WTC11 (cell line): ENCODE measurements at regions not wholly inside any gene's neighbourhood (a gene's known extent, or its start where the extent isn't known, plus 50 kb on each side); places are given as distances from the start of the nearest gene placed in this dataset.

ENCODE experiments used
- ATAC-seq: fragments of 200-7000 bp; cut with Tn5 transposase; 2 replicates; pipeline ENCODE4 v1.10.0; 2021; ENCODE audit warnings: mild to moderate bottlenecking, moderate library complexity
- CTCF ChIA-PET: fragments of 300-600 bp; sonication (Branson Sonifier 250); formaldehyde crosslinking; loops from one replicate; lab custom pipeline; 2021; ENCODE audit warnings: antibody characterized with exemption; lab: Charles Lee
- POLR2A ChIA-PET: fragments of 350-600 bp; sonication (Branson Sonifier 250); formaldehyde crosslinking; loops from one replicate; lab custom pipeline; 2021; ENCODE audit warnings: antibody characterized with exemption; lab: Charles Lee
- DNase-seq: peaks from one replicate; pipeline ENCODE4 v3.0.0; 2021; ENCODE audit warnings: low spot score
- H3K27ac Mint-ChIP-seq: 2 replicates; pipeline ENCODE4 v1.8.0; 2021; ENCODE audit warnings: mixed read lengths
- H3K27me3 Mint-ChIP-seq: 2 replicates; pipeline ENCODE4 v1.8.0; 2021; ENCODE audit warnings: low read depth, mild to moderate bottlenecking, moderate library complexity, mixed read lengths
- H3K36me3 Mint-ChIP-seq: 2 replicates; pipeline ENCODE4 v1.8.0; 2021; ENCODE audit warnings: mixed read lengths
- H3K4me1 Mint-ChIP-seq: 2 replicates; pipeline ENCODE4 v1.8.0; 2022; ENCODE audit warnings: mixed read lengths
- H3K4me3 Mint-ChIP-seq: 2 replicates; pipeline ENCODE4 v1.8.0; 2021; ENCODE audit warnings: mild to moderate bottlenecking, moderate library complexity, mixed read lengths
- H3K9me3 Mint-ChIP-seq: 2 replicates; pipeline ENCODE4 v1.8.0; 2021; ENCODE audit warnings: mixed read lengths
- ATF6 ChIP-seq: sonication (generic); formaldehyde crosslinking; IDR thresholded peaks from 2 replicates; pipeline ENCODE4 v1.8.1; 2023; ENCODE audit warnings: mild to moderate bottlenecking, missing genetic modification reagents
- CDX4 ChIP-seq: fragments of 250-450 bp; sonication (Bioruptor Pico); IDR thresholded peaks from 2 replicates; pipeline ENCODE4 v1.9.0; 2021; ENCODE audit warnings: moderate library complexity, mild to moderate bottlenecking, inconsistent platforms, borderline replicate concordance
- ETV6 ChIP-seq: sonication (generic); formaldehyde crosslinking; IDR thresholded peaks from 2 replicates; pipeline ENCODE4 v1.8.1; 2022; ENCODE audit warnings: mild to moderate bottlenecking, missing genetic modification reagents
- KAT7 ChIP-seq: sonication (generic); formaldehyde crosslinking; IDR thresholded peaks from 2 replicates; pipeline ENCODE4 v1.8.1; 2023; ENCODE audit warnings: missing genetic modification reagents, mild to moderate bottlenecking, borderline replicate concordance
- MXD4 ChIP-seq: fragments of 250-450 bp; sonication (Bioruptor Pico); IDR thresholded peaks from 2 replicates; pipeline ENCODE4 v1.8.0; 2021; ENCODE audit warnings: mild to moderate bottlenecking, moderate library complexity, borderline replicate concordance
- MYBL2 ChIP-seq: sonication (generic); formaldehyde crosslinking; IDR thresholded peaks from 2 replicates; pipeline ENCODE4 v1.8.1; 2023; ENCODE audit warnings: mild to moderate bottlenecking, moderate library complexity, missing genetic modification reagents
- PREB ChIP-seq: sonication (generic); formaldehyde crosslinking; IDR thresholded peaks from 2 replicates; pipeline ENCODE4 v1.8.1; 2022; ENCODE audit warnings: mild to moderate bottlenecking, missing genetic modification reagents, moderate library complexity, borderline replicate concordance
- RORB ChIP-seq: fragments of 250-450 bp; sonication (Bioruptor Pico); IDR thresholded peaks from 2 replicates; pipeline ENCODE4 v1.9.0; 2021; ENCODE audit warnings: mild to moderate bottlenecking
- SP1 ChIP-seq: sonication (generic); formaldehyde crosslinking; conservative IDR thresholded peaks from 2 replicates; pipeline ENCODE4 v1.8.1; 2022; ENCODE audit warnings: missing genetic modification reagents
- TCF7 ChIP-seq: sonication (generic); formaldehyde crosslinking; IDR thresholded peaks from 2 replicates; pipeline ENCODE4 v1.8.0; 2022; ENCODE audit warnings: mild to moderate bottlenecking, low read depth, missing genetic modification reagents, moderate library complexity
- TEAD4 ChIP-seq: sonication (generic); formaldehyde crosslinking; IDR thresholded peaks from 2 replicates; pipeline ENCODE4 v1.8.0; 2022; ENCODE audit warnings: mild to moderate bottlenecking, missing genetic modification reagents
- ZNF121 ChIP-seq: sonication (generic); formaldehyde crosslinking; IDR thresholded peaks from 2 replicates; pipeline ENCODE4 v1.8.0; 2023; ENCODE audit warnings: missing genetic modification reagents
- ZNF219 ChIP-seq: sonication (generic); formaldehyde crosslinking; IDR thresholded peaks from 2 replicates; pipeline ENCODE4 v1.8.0; 2023; ENCODE audit warnings: missing genetic modification reagents, mild to moderate bottlenecking, borderline replicate concordance
- ZNF263 ChIP-seq: sonication (generic); formaldehyde crosslinking; IDR thresholded peaks from 2 replicates; pipeline ENCODE4 v1.8.1; 2022; ENCODE audit warnings: low read depth, mild to moderate bottlenecking, moderate library complexity, missing genetic modification reagents
- ZNF317 ChIP-seq: sonication (generic); formaldehyde crosslinking; IDR thresholded peaks from 2 replicates; pipeline ENCODE4 v1.8.1; 2023; ENCODE audit warnings: low read depth, mild to moderate bottlenecking, moderate library complexity, missing genetic modification reagents, borderline replicate concordance
- ZNF425 ChIP-seq: fragments of 250-450 bp; sonication (Bioruptor Pico); conservative IDR thresholded peaks from 2 replicates; pipeline ENCODE4 v1.9.0; 2021; ENCODE audit warnings: mild to moderate bottlenecking

- Mint-ChIP-seq H3K27me3 (peaks cover 87% of the 10 kb centered on the region), H3K27ac (no peak overlapping the region), H3K4me1 (peaks cover 2% of the 10 kb centered on the region; the same call in 1 of the 2 replicates), H3K4me3 (no peak overlapping the region), H3K9me3 (peaks cover 7% of the 10 kb centered on the region), H3K36me3 (peaks cover 4% of the 10 kb centered on the region; the same call in 1 of the 2 replicates)
- ChIA-PET POLR2A (no interaction called here), CTCF (no interaction called here)
- ATAC-seq (no peak), DNase-seq (no peak)
- TF ChIP-seq ZNF317 (CRISPR knock-in tag) (no peak), ZNF219 (CRISPR knock-in tag) (no peak), SP1 (no peak), ZNF425 (CRISPR knock-in tag) (no peak), MXD4 (CRISPR knock-in tag) (no peak), ETV6 (CRISPR knock-in tag) (no peak), TCF7 (no peak), PREB (CRISPR knock-in tag) (no peak)
Observed at GRCh38 chr9:93372391-93372790, 79.1 kb upstream of the FAM120A start.

GRCh38 chr9:93376411-93376810 lies 75.1 kb upstream of the FAM120A start:
- no peak for DNase-seq
- H3K4me1 Mint-ChIP-seq: peaks cover 6% of the 10 kb centered on the region
- TF ChIP-seq KAT7: no peak
- TF ChIP-seq ZNF263: no peak
- TF ChIP-seq ATF6 (CRISPR knock-in tag): no peak
- no peak for TF ChIP-seq ZNF121 (CRISPR knock-in tag)
- TF ChIP-seq MXD4 (CRISPR knock-in tag): no peak
- no peak for TF ChIP-seq TEAD4 (CRISPR knock-in tag)
- TF ChIP-seq, all 79 proteins: peak for 0
- CTCF ChIA-PET: no interaction called here
- POLR2A ChIA-PET: no interaction called here
- no peak overlapping the region for H3K27ac Mint-ChIP-seq
- H3K9me3 Mint-ChIP-seq: no peaks in the 10 kb centered on the region
- no peak overlapping the region for H3K4me3 Mint-ChIP-seq
- no peak for ATAC-seq
- H3K27me3 Mint-ChIP-seq: peaks cover 62% of the 10 kb centered on the region
- H3K36me3 Mint-ChIP-seq: no peaks in the 10 kb centered on the region

GRCh38 chr9:93378276-93378675 lies 73.2 kb upstream of the FAM120A start:
- POLR2A ChIA-PET: interaction anchor here (0.6 kb wide), 1 partner anchor 189 kb away, joined by 3 read pairs; no protein-coding TSS in a partner anchor
- Mint-ChIP-seq H3K9me3 (no peaks in the 10 kb centered on the region), H3K27me3 (peaks cover 46% of the 10 kb centered on the region), H3K4me3 (no peak overlapping the region), H3K27ac (no peak overlapping the region), H3K36me3 (no peaks in the 10 kb centered on the region), H3K4me1 (peaks cover 5% of the 10 kb centered on the region)
- ATAC-seq: no peak
- TF ChIP-seq RORB: no peak
- no peak for TF ChIP-seq CDX4 (CRISPR knock-in tag)
- TF ChIP-seq MYBL2 (CRISPR knock-in tag): no peak
- TF ChIP-seq ZNF317 (CRISPR knock-in tag): no peak
- no peak for TF ChIP-seq ZNF263
- DNase-seq: no peak
- CTCF ChIA-PET: interaction anchor here (0.7 kb wide), 1 partner anchor 1555 kb away, joined by 3 read pairs; no protein-coding TSS in a partner anchor
